Vagina (tissue), 2 donors: ENCODE measurements at regions not wholly inside any gene's neighbourhood (a gene's known extent, or its start where the extent isn't known, plus 50 kb on each side); places are given as distances from the start of the nearest gene placed in this dataset.

Source experiments
- DNase-seq, 2 donors: peaks; one replicate each; pipeline ENCODE4 v3.0.0-alpha.2; 2017; ENCODE audit errors: extremely low spot score in 2 of 2
- H3K27ac ChIP-seq: fragments of 200-600 bp; sonication (generic); one replicate; pipeline ENCODE4 v1.5.1; 2019
- H3K27me3 ChIP-seq: fragments of 200-600 bp; sonication (generic); one replicate; pipeline ENCODE4 v1.5.1; 2019
- H3K36me3 ChIP-seq, 2 donors: fragments of 200-600 bp; sonication (generic); one replicate each; pipeline ENCODE4 v1.5.1; 2017 to 2019
- H3K4me1 ChIP-seq: fragments of 200-600 bp; sonication (generic); one replicate; pipeline ENCODE4 v1.5.1; 2019
- H3K4me3 ChIP-seq, 2 donors: fragments of 200-600 bp; sonication (generic); 1 replicate in 1 of 2; 2 replicates in 1 of 2; pipeline ENCODE4 v1.5.1; 2016 to 2019
- H3K9me3 ChIP-seq: fragments of 200-600 bp; sonication (generic); one replicate; pipeline ENCODE4 v1.5.1; 2019
- CTCF ChIP-seq, 3 experiments: fragments of 450-650 bp in 2 of 3; fragments of 200-600 bp in 1 of 3; sonication (generic) in 1 of 3; IDR thresholded peaks; one replicate each; pipeline ENCODE4 v1.5.1; 2017 to 2019; ENCODE audit warnings: antibody characterized with exemption in 3 of 3, mild to moderate bottlenecking in 2 of 3, moderate library complexity in 2 of 3
- POLR2A ChIP-seq, 2 donors: fragments of 450-650 bp; IDR thresholded peaks; one replicate each; pipeline ENCODE4 v1.6.1; 2017; ENCODE audit warnings: antibody characterized with exemption in 2 of 2, mild to moderate bottlenecking in 2 of 2, moderate library complexity in 2 of 2
- POLR2AphosphoS5 ChIP-seq, 2 donors: sonication (generic); formaldehyde crosslinking; IDR thresholded peaks; one replicate each; pipeline ENCODE4 v1.9.0; 2017; ENCODE audit warnings: antibody characterized with exemption in 2 of 2, mild to moderate bottlenecking in 2 of 2, low read depth in 1 of 2; ENCODE audit not compliant: insufficient read depth in 1 of 2
- intact Hi-C: fragments of 100-400 bp; cut with DNase I; formaldehyde crosslinking; loops from one replicate; pipeline ENCODE4 v1.15.1; 2023

- TF ChIP-seq CTCF (IDR thresholded peaks at IDR 0.05) (no peak), POLR2A (IDR thresholded peaks at IDR 0.05) (no peak)
- no peak for DNase-seq
- H3K4me1 ChIP-seq = no peaks in the 10 kb centered on the region
- no peaks in the 10 kb centered on the region for H3K9me3 ChIP-seq
- H3K27ac ChIP-seq = no peak overlapping the region
- H3K27me3 ChIP-seq = no peaks in the 10 kb centered on the region
- intact Hi-C loops = no loop called here
- H3K4me3 ChIP-seq = no peak overlapping the region
- H3K36me3 ChIP-seq = no peaks in the 10 kb centered on the region
Observed at GRCh38 chr7:69032848-69033247, 565.4 kb upstream of the AUTS2 start.

DNA sequence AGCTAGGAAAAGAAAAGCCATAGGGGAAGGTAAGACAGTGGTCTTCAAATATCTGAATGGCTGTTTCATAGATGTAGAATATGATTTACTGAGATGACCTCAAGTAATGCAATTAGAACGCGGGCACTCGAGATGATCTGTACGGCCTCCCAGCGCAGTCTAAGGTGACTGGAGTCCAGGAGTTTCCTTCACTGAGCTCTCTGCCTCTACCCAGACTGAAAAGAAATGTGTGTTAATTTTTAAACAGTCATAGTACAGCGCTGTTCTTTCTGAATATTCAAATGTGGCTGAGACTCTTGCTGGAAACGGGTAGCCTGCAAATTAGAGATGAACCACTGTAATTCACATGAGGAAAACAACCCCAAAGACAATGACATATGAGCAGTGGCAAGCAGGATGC, 562.4 kb upstream of the AUTS2 start:
- no peak for DNase-seq

DNA sequence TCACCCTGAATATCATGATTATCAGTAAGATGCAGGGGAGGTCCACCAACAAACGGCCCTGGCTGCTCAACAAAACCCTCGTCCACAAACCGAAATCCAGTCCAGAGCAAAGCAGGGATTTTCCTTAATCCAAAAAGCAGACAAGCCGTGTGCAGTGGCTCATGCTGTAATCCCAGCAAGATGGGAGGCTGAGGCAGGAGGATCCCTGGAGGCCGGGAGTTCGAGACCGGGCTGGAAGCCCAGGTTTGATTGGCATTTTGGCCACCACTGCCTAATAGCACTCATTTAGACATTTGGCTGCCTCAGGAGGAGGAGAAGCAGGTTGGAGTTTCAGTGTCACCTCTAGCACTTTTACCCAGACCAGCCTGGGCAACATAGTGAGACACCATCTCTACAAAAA, 562.0 kb upstream of the AUTS2 start:
- intact Hi-C loops = no loop called here
- Histone ChIP-seq H3K27ac (no peak overlapping the region), H3K4me3 (no peak overlapping the region), H3K36me3 (no peaks in the 10 kb centered on the region), H3K9me3 (no peaks in the 10 kb centered on the region), H3K4me1 (no peaks in the 10 kb centered on the region), H3K27me3 (no peaks in the 10 kb centered on the region)
- DNase-seq = no peak
- no peak for TF ChIP-seq POLR2AphosphoS5 (IDR thresholded peaks at IDR 0.05; ENCODE audit: insufficient read depth in 1 of 2, low read depth in 1 of 2)
- TF ChIP-seq CTCF (IDR thresholded peaks at IDR 0.05) = no peak
- no peak for TF ChIP-seq POLR2A (IDR thresholded peaks at IDR 0.05)

More for the DNA sequence above, 562.4 kb upstream of the AUTS2 start:
- H3K27ac ChIP-seq = no peak overlapping the region
- no peaks in the 10 kb centered on the region for H3K9me3 ChIP-seq
- no peaks in the 10 kb centered on the region for H3K27me3 ChIP-seq
- H3K4me3 ChIP-seq = no peak overlapping the region
- H3K36me3 ChIP-seq = no peaks in the 10 kb centered on the region
- intact Hi-C loops = no loop called here
- no peaks in the 10 kb centered on the region for H3K4me1 ChIP-seq
- no peak for TF ChIP-seq POLR2A (IDR thresholded peaks at IDR 0.05)

DNA sequence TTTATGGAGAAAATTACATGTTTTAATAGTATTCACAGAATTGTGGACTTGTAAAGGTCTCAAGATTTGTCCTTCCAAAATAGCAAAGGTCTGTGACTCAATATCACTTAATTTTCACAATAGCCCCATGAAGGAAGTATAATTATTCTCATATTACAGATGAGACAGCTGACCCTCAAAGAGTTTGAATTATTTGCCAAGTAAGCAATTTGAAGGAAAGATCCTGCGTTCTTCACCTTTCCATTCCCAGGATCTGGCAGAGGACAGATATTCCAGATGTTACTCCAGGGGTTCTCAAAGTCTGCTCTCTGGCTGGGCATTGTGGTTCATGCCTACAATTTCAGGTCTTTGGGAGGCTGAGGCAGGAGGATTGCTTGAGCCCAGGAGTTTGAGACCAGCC, 559.4 kb upstream of the AUTS2 start:
- intact Hi-C loops = no loop called here
- Histone ChIP-seq H3K4me3 (no peak overlapping the region), H3K36me3 (no peaks in the 10 kb centered on the region), H3K4me1 (no peaks in the 10 kb centered on the region), H3K27ac (no peak overlapping the region), H3K9me3 (no peaks in the 10 kb centered on the region), H3K27me3 (no peaks in the 10 kb centered on the region)
- TF ChIP-seq POLR2A (IDR thresholded peaks at IDR 0.05) (no peak), CTCF (IDR thresholded peaks at IDR 0.05) (no peak), POLR2AphosphoS5 (IDR thresholded peaks at IDR 0.05; ENCODE audit: insufficient read depth in 1 of 2, low read depth in 1 of 2) (no peak)
- DNase-seq = no peak

GRCh38 chr7:69042138-69042537, 556.1 kb upstream of the AUTS2 start:
- intact Hi-C loops = no loop called here
- DNase-seq = no peak

More at GRCh38 chr7:69042138-69042537, 556.1 kb upstream of the AUTS2 start:
- H3K9me3 ChIP-seq = no peaks in the 10 kb centered on the region
- TF ChIP-seq POLR2A (IDR thresholded peaks at IDR 0.05) = no peak
- no peak for TF ChIP-seq CTCF (IDR thresholded peaks at IDR 0.05)
- TF ChIP-seq POLR2AphosphoS5 (IDR thresholded peaks at IDR 0.05; ENCODE audit: insufficient read depth in 1 of 2, low read depth in 1 of 2) = no peak
- H3K27me3 ChIP-seq = no peaks in the 10 kb centered on the region
- no peak overlapping the region for H3K27ac ChIP-seq
- H3K4me3 ChIP-seq = no peak overlapping the region
- no peaks in the 10 kb centered on the region for H3K4me1 ChIP-seq
- no peaks in the 10 kb centered on the region for H3K36me3 ChIP-seq
